ENCODE measurements at regions not wholly inside any gene's neighbourhood (a gene's known extent, or its start where the extent isn't known, plus 50 kb on each side); places are given as distances from the start of the nearest gene placed in this dataset.

GRCh38 chr2:226580403-226580802, 219.2 kb downstream of the IRS1 start:
- DNase-seq (ENCODE audit: low spot score in 2 of 2, unreplicated experiment in 2 of 2) = no peak
- Mint-ChIP-seq H3K9me3 (peaks cover 8% of the 10 kb centered on the region), H3K36me3 (no peaks in the 10 kb centered on the region), H3K4me1 (peaks cover 10% of the 10 kb centered on the region), H3K27ac (no peak overlapping the region), H3K4me3 (no peak overlapping the region), H3K27me3 (ENCODE audit: low read depth) (no peaks in the 10 kb centered on the region)
- TF ChIP-seq, protein P1, sequence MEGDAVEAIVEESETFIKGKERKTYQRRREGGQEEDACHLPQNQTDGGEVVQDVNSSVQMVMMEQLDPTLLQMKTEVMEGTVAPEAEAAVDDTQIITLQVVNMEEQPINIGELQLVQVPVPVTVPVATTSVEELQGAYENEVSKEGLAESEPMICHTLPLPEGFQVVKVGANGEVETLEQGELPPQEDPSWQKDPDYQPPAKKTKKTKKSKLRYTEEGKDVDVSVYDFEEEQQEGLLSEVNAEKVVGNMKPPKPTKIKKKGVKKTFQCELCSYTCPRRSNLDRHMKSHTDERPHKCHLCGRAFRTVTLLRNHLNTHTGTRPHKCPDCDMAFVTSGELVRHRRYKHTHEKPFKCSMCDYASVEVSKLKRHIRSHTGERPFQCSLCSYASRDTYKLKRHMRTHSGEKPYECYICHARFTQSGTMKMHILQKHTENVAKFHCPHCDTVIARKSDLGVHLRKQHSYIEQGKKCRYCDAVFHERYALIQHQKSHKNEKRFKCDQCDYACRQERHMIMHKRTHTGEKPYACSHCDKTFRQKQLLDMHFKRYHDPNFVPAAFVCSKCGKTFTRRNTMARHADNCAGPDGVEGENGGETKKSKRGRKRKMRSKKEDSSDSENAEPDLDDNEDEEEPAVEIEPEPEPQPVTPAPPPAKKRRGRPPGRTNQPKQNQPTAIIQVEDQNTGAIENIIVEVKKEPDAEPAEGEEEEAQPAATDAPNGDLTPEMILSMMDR (IDR thresholded peaks at IDR 0.05; ENCODE audit: unreplicated experiment) = no peak

DNA sequence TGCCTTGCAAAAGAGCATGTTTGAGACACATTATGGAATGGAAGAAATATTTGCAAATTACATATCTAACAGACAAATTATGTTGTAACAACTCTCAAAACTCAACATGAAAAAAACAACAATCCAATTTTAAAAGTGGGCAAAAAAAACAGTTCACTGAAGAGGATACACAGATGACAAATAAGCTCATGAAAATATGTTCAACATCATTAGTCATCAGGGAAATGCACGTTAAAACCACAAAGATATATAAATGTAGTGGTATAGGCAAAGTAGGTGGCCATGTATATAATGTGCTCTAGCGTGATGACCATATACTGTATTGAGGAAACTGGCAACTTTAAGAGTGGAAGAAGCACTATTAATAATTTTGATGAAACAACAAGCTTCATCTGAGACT, 220.1 kb downstream of the IRS1 start:
- H3K4me1 Mint-ChIP-seq = peaks cover 10% of the 10 kb centered on the region
- H3K4me3 Mint-ChIP-seq = no peak overlapping the region
- H3K27me3 Mint-ChIP-seq (ENCODE audit: low read depth) = no peaks in the 10 kb centered on the region
- TF ChIP-seq, protein P1 (IDR thresholded peaks at IDR 0.05; ENCODE audit: unreplicated experiment) = no peak
- no peak for DNase-seq (ENCODE audit: low spot score in 2 of 2, unreplicated experiment in 2 of 2)
- H3K36me3 Mint-ChIP-seq = no peaks in the 10 kb centered on the region
- H3K9me3 Mint-ChIP-seq = peaks cover 4% of the 10 kb centered on the region
- H3K27ac Mint-ChIP-seq = no peak overlapping the region

GRCh38 chr2:226578879-226579278, 220.7 kb downstream of the IRS1 start:
- TF ChIP-seq, protein P1 (IDR thresholded peaks at IDR 0.05; ENCODE audit: unreplicated experiment) = no peak
- DNase-seq (ENCODE audit: low spot score in 2 of 2, unreplicated experiment in 2 of 2) = no peak
- Mint-ChIP-seq H3K4me3 (no peak overlapping the region), H3K9me3 (peaks cover 4% of the 10 kb centered on the region), H3K36me3 (no peaks in the 10 kb centered on the region), H3K27me3 (ENCODE audit: low read depth) (no peaks in the 10 kb centered on the region), H3K27ac (no peak overlapping the region), H3K4me1 (peaks cover 10% of the 10 kb centered on the region)

DNA sequence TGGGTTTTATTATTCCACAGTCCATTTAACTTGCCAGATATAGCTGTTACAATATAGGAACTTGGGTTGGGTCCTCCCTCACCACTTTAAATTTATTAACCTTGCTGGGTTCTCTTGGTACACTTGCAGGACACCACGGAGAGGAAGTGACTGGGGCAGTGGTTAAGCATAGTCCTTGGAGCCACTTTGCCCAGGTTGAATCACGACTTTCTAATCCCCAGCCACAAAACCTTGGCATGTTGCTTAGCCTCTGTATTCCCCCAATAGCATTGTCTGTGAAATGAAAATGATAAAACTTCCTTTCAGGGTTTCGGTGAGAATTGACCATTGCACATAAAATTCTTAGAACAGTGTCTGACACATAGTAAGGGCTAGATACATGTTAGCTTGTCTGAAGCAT, 221.2 kb downstream of the IRS1 start:
- peaks cover 2% of the 10 kb centered on the region for H3K9me3 Mint-ChIP-seq
- no peaks in the 10 kb centered on the region for H3K36me3 Mint-ChIP-seq
- no peak for DNase-seq (ENCODE audit: low spot score in 2 of 2, unreplicated experiment in 2 of 2)
- no peak overlapping the region for H3K4me3 Mint-ChIP-seq
- H3K27ac Mint-ChIP-seq = no peak overlapping the region
- H3K27me3 Mint-ChIP-seq (ENCODE audit: low read depth) = no peaks in the 10 kb centered on the region
- peaks cover 6% of the 10 kb centered on the region for H3K4me1 Mint-ChIP-seq
- TF ChIP-seq, protein P1 (IDR thresholded peaks at IDR 0.05; ENCODE audit: unreplicated experiment) = no peak

DNA sequence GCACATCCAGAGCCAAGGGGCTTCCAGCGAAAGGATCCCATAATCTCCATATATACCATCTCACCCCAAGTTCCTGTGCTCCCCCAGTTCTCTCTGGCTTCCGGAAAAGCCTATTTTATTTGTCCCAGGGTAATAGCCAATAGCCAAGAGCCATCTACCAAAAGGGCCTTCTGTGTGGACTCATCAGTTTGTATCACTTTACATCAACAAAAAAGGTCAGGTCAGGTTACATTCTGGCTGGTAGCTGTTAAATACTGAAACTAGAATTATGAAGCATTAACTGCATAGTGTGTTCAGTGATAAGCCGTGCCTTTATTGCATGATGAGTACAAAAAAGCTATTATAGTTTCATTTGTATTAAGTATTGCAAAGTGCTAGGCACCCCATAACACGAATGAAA, 223.7 kb downstream of the IRS1 start:
- Mint-ChIP-seq H3K4me1 (peaks cover under 1% of the 10 kb centered on the region), H3K27ac (no peak overlapping the region), H3K4me3 (no peak overlapping the region), H3K27me3 (ENCODE audit: low read depth) (no peaks in the 10 kb centered on the region), H3K36me3 (no peaks in the 10 kb centered on the region), H3K9me3 (peaks cover 4% of the 10 kb centered on the region)
- TF ChIP-seq, protein P1 (IDR thresholded peaks at IDR 0.05; ENCODE audit: unreplicated experiment) = no peak
- DNase-seq (ENCODE audit: low spot score in 2 of 2, unreplicated experiment in 2 of 2) = no peak

GRCh38 chr2:226573158-226573557, 226.5 kb downstream of the IRS1 start:
- Mint-ChIP-seq H3K4me3 (no peak overlapping the region), H3K27ac (no peak overlapping the region), H3K27me3 (ENCODE audit: low read depth) (no peaks in the 10 kb centered on the region), H3K36me3 (no peaks in the 10 kb centered on the region), H3K4me1 (no peaks in the 10 kb centered on the region), H3K9me3 (peaks cover 4% of the 10 kb centered on the region)
- TF ChIP-seq, protein P1 (IDR thresholded peaks at IDR 0.05; ENCODE audit: unreplicated experiment) = no peak
- DNase-seq (ENCODE audit: low spot score in 2 of 2, unreplicated experiment in 2 of 2) = no peak
